HUES48 (cell line): ENCODE measurements at regions not wholly inside any gene's neighbourhood (a gene's known extent, or its start where the extent isn't known, plus 50 kb on each side); places are given as distances from the start of the nearest gene placed in this dataset.

Source experiments
- H3K27ac ChIP-seq: one replicate; pipeline ENCODE4 v1.7.0; 2013; ENCODE audit warnings: low read depth, low read length, inconsistent platforms
- H3K27me3 ChIP-seq: 2 replicates; pipeline ENCODE4 v1.6.1; 2013; ENCODE audit warnings: mild to moderate bottlenecking, low read length; ENCODE audit not compliant: control insufficient read depth, insufficient read depth
- H3K36me3 ChIP-seq: 2 replicates; pipeline ENCODE4 v1.6.1; 2013; ENCODE audit warnings: low read length; ENCODE audit not compliant: control insufficient read depth, insufficient read depth
- H3K4me1 ChIP-seq: 2 replicates; pipeline ENCODE4 v1.6.1; 2013; ENCODE audit warnings: mild to moderate bottlenecking, low read length; ENCODE audit not compliant: control insufficient read depth, insufficient read depth
- H3K4me3 ChIP-seq: 2 replicates; pipeline ENCODE4 v1.5.1; 2013; ENCODE audit warnings: mild to moderate bottlenecking, low read depth, low read length
- H3K9ac ChIP-seq: 2 replicates; pipeline ENCODE4 v1.6.1; 2013; ENCODE audit warnings: mild to moderate bottlenecking, low read depth, low read length, moderate library complexity
- H3K9me3 ChIP-seq: 2 replicates; pipeline ENCODE4 v1.6.1; 2013; ENCODE audit warnings: low read length; ENCODE audit not compliant: control insufficient read depth, insufficient read depth

DNA sequence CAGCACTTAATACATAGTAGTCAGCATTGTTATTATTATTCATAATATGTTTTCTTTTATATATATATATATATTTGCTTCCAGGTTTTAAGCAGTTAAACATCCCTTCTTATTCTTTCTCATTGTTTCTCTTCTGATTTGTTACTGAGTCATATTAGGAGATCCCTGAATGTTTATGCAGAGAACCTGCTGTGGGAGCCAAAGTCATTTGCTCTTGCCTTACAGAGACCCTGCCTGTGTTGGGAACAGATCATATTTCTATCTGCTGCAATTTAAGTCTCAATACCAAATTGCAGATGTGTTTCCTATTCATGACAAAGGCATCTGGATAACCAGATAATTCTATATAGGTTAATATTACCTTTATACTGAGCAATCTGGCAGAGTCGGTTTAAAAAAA, 323.0 kb upstream of the UMPS start:
- no peak overlapping the region for H3K27ac ChIP-seq
- H3K27me3 ChIP-seq = no peaks in the 10 kb centered on the region
- no peaks in the 10 kb centered on the region for H3K36me3 ChIP-seq

DNA sequence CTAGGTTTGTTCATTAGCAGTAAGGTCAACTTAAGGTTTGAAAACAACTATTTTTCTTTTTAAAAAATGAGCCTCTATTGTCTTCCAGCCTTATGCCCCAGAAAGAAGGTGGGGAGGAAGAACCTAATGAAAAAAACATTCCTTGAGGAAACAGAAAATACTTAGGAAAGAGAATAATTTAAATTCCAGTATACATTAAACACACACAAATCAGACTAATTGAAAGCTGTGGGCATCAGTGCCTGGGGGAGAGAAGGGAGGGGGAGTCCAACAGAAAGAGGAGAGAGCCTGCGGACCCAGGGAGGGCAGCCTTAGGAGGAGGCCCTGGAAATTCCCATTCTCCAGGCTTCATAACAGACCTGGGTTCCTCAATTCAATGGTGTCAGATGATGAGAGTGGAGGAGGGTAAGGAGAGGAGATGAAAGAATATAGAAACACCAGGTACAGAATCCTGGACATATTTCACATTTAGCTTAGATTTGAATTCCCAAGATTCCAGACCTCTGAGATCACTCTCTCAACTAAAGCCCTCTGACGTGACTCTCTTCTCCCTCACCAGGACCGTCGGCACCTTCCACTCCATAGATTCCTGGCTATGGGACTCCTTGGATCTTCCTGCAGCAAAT, 320.5 kb upstream of the UMPS start:
- Histone ChIP-seq H3K4me1 (peaks cover 5% of the 10 kb centered on the region; the same call in 1 of the 2 replicates), H3K9me3 (no peaks in the 10 kb centered on the region), H3K36me3 (no peaks in the 10 kb centered on the region), H3K4me3 (no peak overlapping the region), H3K9ac (no peak overlapping the region), H3K27me3 (no peaks in the 10 kb centered on the region), H3K27ac (no peak overlapping the region)

More for the DNA sequence above, 323.0 kb upstream of the UMPS start:
- Histone ChIP-seq H3K9ac (no peak overlapping the region), H3K4me3 (no peak overlapping the region), H3K9me3 (no peaks in the 10 kb centered on the region), H3K4me1 (peaks cover 5% of the 10 kb centered on the region; the same call in 1 of the 2 replicates)

DNA sequence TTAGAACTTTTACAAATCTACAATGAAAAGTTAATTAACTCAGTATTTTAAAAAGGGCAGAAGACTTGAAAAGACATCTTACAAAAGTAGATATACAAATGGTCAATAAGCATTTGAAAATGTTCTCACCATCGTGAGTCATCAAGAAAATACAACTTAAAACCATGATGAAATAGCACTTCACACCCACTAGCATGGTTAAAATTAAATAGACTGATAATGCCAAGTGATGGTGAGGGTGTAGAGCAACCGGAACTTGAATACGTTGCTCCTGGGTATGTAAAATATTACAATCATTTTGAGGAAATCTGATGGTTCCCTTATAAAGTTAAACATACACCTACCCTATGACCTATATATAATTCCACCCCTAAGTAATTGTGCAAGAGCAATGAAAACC, 319.8 kb upstream of the UMPS start:
- H3K9me3 ChIP-seq = no peaks in the 10 kb centered on the region
- no peaks in the 10 kb centered on the region for H3K36me3 ChIP-seq
- H3K9ac ChIP-seq = no peak overlapping the region
- H3K27me3 ChIP-seq = no peaks in the 10 kb centered on the region
- no peak overlapping the region for H3K4me3 ChIP-seq
- H3K27ac ChIP-seq = no peak overlapping the region
- peaks cover 5% of the 10 kb centered on the region; the same call in 1 of the 2 replicates for H3K4me1 ChIP-seq

DNA sequence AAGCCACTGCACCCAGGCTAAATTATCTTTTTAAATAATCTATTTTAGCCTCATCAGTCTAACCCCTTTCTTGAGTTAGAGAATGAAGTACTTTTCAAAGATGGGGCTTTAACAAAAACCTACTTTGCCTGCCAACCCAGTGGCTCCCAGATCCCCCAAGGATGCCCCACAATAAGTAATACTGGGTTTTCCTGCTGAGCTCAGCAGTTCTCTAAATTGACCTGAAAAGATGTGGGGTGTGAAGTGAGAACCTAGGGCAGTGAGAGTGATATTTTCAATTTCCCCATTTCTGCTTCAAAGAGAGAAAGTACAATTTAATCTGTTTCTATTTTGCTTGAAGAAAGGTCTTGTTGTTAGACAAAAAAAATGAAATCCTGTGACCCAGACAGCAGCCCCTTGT, 318.5 kb upstream of the UMPS start:
- peaks cover 5% of the 10 kb centered on the region; the same call in 1 of the 2 replicates for H3K4me1 ChIP-seq

DNA sequence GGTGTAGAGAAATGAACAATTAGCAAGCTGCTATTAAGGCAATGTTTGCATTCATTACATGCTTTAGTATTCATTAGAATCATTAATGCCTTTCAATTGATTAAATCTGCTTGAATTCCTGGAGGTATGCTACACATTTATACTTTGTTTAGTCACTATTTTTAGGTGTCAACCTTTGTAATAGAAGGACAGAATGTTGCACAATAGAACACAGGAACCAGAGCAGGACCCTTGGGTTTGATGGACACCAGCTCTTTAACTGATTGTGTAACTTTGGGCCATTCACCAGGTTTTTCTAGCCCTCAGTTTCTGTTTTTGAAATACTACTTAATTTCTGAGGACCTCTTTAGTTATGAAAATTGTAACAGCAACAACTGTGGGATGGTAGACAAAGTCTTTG, 317.6 kb upstream of the UMPS start:
- H3K4me1 ChIP-seq = peaks cover 5% of the 10 kb centered on the region; the same call in 1 of the 2 replicates

More for the DNA sequence above, 318.5 kb upstream of the UMPS start:
- no peak overlapping the region for H3K27ac ChIP-seq
- no peaks in the 10 kb centered on the region for H3K9me3 ChIP-seq
- H3K9ac ChIP-seq = no peak overlapping the region
- H3K27me3 ChIP-seq = no peaks in the 10 kb centered on the region
- H3K36me3 ChIP-seq = no peaks in the 10 kb centered on the region
- no peak overlapping the region for H3K4me3 ChIP-seq

DNA sequence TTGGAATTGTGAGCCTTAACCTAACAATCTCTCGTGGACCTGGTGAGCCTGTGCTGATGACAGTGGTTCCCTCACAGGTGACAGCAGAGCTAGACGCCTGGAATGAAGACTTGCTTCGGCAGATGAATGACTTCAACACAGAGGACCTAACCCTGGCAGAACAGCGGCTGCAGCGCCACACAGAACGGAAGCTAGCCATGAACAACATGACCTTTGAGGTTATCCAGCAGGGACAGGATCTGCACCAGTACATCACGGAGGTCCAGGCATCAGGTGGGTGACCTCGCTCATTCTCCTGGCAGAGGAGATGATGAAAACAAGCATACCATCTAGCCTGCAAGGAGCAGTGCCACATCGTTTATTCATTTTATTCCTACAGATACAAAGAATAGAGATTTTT, 316.9 kb upstream of the UMPS start:
- H3K9ac ChIP-seq = no peak overlapping the region
- H3K4me3 ChIP-seq = no peak overlapping the region

More for the DNA sequence above, 317.6 kb upstream of the UMPS start:
- H3K27ac ChIP-seq = no peak overlapping the region
- H3K9ac ChIP-seq = no peak overlapping the region
- no peaks in the 10 kb centered on the region for H3K9me3 ChIP-seq
- H3K27me3 ChIP-seq = no peaks in the 10 kb centered on the region
- H3K36me3 ChIP-seq = no peaks in the 10 kb centered on the region
- no peak overlapping the region for H3K4me3 ChIP-seq

DNA sequence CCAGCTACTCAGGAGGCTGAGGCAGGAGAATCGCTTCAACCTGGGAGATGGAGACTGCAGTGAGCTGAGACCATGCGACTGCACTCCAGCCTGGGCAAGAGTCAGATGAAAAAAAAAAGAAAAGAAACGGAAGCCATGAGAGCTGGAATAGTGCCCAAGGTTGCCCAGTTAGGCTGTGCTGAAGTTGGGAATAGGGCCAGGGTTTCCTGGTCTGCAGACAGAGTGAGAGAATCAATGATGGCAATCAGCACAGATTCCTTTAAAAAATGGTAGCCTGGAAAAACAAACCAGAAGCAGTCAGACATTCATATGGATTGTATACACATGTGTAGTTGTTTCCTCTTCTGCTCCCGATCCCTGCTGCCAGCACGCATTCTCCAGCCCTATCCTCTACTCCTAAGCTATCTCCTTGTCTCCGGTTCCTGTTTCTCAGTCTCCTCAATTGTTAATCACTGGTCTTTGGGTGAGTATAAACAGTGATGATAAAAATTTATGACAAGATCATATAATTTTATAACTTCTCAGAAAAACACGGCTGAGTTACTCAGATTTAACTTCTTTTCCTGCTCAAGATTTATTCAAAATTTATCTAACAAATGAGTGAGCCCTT, 316.2 kb upstream of the UMPS start:
- H3K27ac ChIP-seq = no peak overlapping the region
- H3K9me3 ChIP-seq = no peaks in the 10 kb centered on the region
- H3K9ac ChIP-seq = no peak overlapping the region
- H3K36me3 ChIP-seq = no peaks in the 10 kb centered on the region
- H3K27me3 ChIP-seq = no peaks in the 10 kb centered on the region
- peaks cover 5% of the 10 kb centered on the region; the same call in 1 of the 2 replicates for H3K4me1 ChIP-seq
- no peak overlapping the region for H3K4me3 ChIP-seq

More for the DNA sequence above, 316.9 kb upstream of the UMPS start:
- Histone ChIP-seq H3K9me3 (no peaks in the 10 kb centered on the region), H3K36me3 (no peaks in the 10 kb centered on the region), H3K4me1 (peaks cover 5% of the 10 kb centered on the region; the same call in 1 of the 2 replicates), H3K27ac (no peak overlapping the region), H3K27me3 (no peaks in the 10 kb centered on the region)

DNA sequence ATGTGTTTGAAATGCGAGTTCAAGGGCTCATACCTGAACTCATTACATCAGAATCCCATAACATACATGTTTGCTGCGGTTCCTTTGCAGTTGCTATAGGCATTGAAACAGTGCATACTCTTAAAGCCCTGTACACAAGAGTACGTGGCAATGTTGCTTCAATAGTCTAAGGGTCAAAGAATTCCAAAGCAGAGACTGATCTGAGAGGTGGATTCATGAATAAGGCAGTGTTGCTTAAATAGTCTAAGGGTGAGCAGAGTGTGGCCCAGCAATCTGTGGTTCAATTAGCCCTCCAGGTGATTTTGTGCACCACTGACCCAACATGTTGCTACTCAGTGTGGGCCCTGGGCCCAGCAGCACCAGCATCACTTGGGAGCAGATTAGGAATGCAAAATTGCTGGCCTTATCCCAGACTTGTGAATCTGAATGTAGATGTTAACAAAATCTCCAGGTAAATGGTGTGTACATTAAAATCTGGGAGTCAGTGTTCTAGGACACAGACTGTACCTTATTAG, 314.7 kb upstream of the UMPS start:
- Histone ChIP-seq H3K9ac (no peak overlapping the region), H3K9me3 (no peaks in the 10 kb centered on the region), H3K36me3 (no peaks in the 10 kb centered on the region), H3K4me3 (no peak overlapping the region), H3K4me1 (no peaks in the 10 kb centered on the region), H3K27me3 (no peaks in the 10 kb centered on the region), H3K27ac (no peak overlapping the region)

DNA sequence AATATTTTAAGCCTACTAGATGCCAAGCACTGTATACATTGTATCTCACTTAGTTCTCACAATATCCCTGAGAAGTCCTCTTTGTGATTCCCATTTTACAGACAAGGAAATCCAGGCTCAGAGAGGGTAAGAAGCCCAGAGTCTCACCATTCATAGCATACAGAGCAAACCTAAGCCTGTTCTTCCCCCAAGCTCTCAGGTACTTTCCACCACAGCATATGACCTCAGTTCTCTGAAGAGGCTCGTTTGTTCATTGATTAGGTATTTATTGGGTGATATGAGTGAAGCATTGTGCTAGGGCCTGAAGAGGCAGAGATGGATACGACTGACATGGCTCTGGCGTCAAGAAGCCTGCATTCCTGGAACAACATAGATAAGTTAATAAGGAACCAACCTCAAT, 310.9 kb upstream of the UMPS start:
- H3K9ac ChIP-seq = no peak overlapping the region
- no peaks in the 10 kb centered on the region for H3K4me1 ChIP-seq
- no peak overlapping the region for H3K4me3 ChIP-seq
- no peaks in the 10 kb centered on the region for H3K27me3 ChIP-seq
- no peaks in the 10 kb centered on the region for H3K9me3 ChIP-seq
- no peak overlapping the region for H3K27ac ChIP-seq
- no peaks in the 10 kb centered on the region for H3K36me3 ChIP-seq

DNA sequence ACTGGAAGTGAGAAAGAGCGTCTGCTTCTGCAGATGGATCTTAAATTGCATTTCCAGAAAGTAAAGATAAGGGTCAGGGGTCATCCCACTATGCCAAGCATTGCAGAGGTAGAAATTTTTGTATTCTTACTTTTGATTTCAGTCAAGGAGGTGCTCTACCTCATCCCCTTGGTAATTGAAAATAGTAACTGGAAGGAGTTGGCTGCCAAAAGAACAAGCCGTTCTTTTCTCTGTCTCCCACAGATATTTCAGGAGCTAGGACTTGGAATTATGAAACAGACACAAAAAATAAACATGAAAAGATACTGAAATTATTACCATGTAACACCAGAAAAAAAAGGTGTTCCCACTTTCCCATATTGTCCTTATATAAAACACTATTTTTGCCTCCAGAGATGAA, 309.9 kb upstream of the UMPS start:
- Histone ChIP-seq H3K4me1 (no peaks in the 10 kb centered on the region), H3K4me3 (no peak overlapping the region), H3K36me3 (no peaks in the 10 kb centered on the region), H3K9me3 (no peaks in the 10 kb centered on the region), H3K27me3 (no peaks in the 10 kb centered on the region), H3K27ac (no peak overlapping the region), H3K9ac (no peak overlapping the region)

DNA sequence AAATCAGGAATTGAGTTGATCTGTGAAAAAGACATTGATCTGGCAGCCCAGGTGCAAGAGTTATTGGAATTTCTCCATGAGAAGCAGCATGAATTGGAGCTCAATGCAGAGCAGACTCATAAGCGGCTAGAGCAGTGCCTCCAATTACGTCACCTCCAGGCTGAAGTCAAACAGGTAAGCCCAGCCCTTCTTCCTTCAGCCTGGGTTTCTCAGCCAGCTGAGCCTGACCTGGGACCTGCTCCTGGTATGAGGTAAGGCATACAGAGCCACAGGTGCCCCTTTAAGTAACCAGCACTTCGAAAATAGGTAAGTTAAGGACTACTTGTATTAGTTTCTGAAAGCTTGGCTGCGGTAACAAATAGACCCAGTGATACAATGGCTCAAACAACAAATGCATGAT, 307.4 kb upstream of the UMPS start:
- Histone ChIP-seq H3K27me3 (no peaks in the 10 kb centered on the region), H3K9ac (no peak overlapping the region)

More for the DNA sequence above, 307.4 kb upstream of the UMPS start:
- Histone ChIP-seq H3K36me3 (no peaks in the 10 kb centered on the region), H3K27ac (no peak overlapping the region), H3K9me3 (no peaks in the 10 kb centered on the region), H3K4me3 (no peak overlapping the region), H3K4me1 (no peaks in the 10 kb centered on the region)
